ENCODE measurements at regions not wholly inside any gene's neighbourhood (a gene's known extent, or its start where the extent isn't known, plus 50 kb on each side); places are given as distances from the start of the nearest gene placed in this dataset.

GRCh38 chr11:103850419-103851165 lies 185.8 kb upstream of the DDI1 start:
- TF ChIP-seq ZFX (IDR thresholded peaks at IDR 0.05) (no peak), CTCF (conservative IDR thresholded peaks at IDR 0.05) (no peak)
- no peak overlapping the region for H3K27ac ChIP-seq

DNA sequence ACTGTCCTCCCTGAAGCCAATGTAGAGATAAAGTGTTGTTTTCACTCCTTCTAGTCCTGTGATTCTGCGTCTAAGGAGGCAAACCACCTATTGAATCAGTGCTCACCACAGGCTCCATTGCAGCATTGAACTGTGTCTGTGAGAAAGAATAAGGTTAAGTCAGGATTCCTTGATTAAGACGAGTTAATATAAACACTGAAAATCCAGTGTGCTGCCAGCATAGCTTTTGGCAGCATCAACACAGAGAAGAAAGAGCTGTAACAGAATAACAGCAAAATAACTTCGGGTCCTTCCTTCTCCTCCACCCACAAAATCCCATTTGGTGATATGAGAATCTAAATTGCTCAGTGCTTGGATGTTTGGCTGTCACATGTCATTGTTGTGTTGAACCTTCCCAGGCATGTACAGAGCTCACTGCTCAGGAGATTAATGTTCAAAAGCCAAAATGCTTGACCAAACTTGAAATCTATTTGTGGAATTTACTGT lies 185.2 kb upstream of the DDI1 start:
- TF ChIP-seq CTCF (conservative IDR thresholded peaks at IDR 0.05), result no peak
- no peak for TF ChIP-seq ZFX (IDR thresholded peaks at IDR 0.05)
- no peak overlapping the region for H3K27ac ChIP-seq
